ENCODE measurements at regions not wholly inside any gene's neighbourhood (a gene's known extent, or its start where the extent isn't known, plus 50 kb on each side); places are given as distances from the start of the nearest gene placed in this dataset.

GRCh38 chr18:55934821-55935220, 346.8 kb upstream of the TCF4 start:
- TF ChIP-seq, protein P1, sequence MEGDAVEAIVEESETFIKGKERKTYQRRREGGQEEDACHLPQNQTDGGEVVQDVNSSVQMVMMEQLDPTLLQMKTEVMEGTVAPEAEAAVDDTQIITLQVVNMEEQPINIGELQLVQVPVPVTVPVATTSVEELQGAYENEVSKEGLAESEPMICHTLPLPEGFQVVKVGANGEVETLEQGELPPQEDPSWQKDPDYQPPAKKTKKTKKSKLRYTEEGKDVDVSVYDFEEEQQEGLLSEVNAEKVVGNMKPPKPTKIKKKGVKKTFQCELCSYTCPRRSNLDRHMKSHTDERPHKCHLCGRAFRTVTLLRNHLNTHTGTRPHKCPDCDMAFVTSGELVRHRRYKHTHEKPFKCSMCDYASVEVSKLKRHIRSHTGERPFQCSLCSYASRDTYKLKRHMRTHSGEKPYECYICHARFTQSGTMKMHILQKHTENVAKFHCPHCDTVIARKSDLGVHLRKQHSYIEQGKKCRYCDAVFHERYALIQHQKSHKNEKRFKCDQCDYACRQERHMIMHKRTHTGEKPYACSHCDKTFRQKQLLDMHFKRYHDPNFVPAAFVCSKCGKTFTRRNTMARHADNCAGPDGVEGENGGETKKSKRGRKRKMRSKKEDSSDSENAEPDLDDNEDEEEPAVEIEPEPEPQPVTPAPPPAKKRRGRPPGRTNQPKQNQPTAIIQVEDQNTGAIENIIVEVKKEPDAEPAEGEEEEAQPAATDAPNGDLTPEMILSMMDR (IDR thresholded peaks at IDR 0.05; ENCODE audit: poor library complexity, severe bottlenecking): no peak
- no peaks in the 10 kb centered on the region for H3K36me3 ChIP-seq (ENCODE audit: low read depth)
- H3K9me3 ChIP-seq (ENCODE audit: severe bottlenecking): no peaks in the 10 kb centered on the region
- H3K4me1 ChIP-seq (ENCODE audit: insufficient read depth, poor library complexity, severe bottlenecking): no peaks in the 10 kb centered on the region
- no peaks in the 10 kb centered on the region for H3K27me3 ChIP-seq (ENCODE audit: insufficient read depth, poor library complexity, severe bottlenecking)
- DNase-seq (ENCODE audit: low spot score) (no peak), ATAC-seq (ENCODE audit: low read depth) (no peak)
- H3K27ac ChIP-seq (ENCODE audit: poor library complexity, severe bottlenecking): no peak overlapping the region
- H3K4me3 ChIP-seq (ENCODE audit: severe bottlenecking): no peak overlapping the region

- H3K4me1 ChIP-seq (ENCODE audit: insufficient read depth, poor library complexity, severe bottlenecking): peaks cover 4% of the 10 kb centered on the region
- ATAC-seq (ENCODE audit: low read depth): no peak
- H3K27ac ChIP-seq (ENCODE audit: poor library complexity, severe bottlenecking): no peak overlapping the region
- H3K4me3 ChIP-seq (ENCODE audit: severe bottlenecking): no peak overlapping the region
- no peaks in the 10 kb centered on the region for H3K9me3 ChIP-seq (ENCODE audit: severe bottlenecking)
- H3K27me3 ChIP-seq (ENCODE audit: insufficient read depth, poor library complexity, severe bottlenecking): no peaks in the 10 kb centered on the region
- TF ChIP-seq, protein P1 (IDR thresholded peaks at IDR 0.05; ENCODE audit: poor library complexity, severe bottlenecking): no peak
- no peaks in the 10 kb centered on the region for H3K36me3 ChIP-seq (ENCODE audit: low read depth)
- DNase-seq (ENCODE audit: low spot score): no peak
Observed at GRCh38 chr18:55932675-55933074, 344.7 kb upstream of the TCF4 start.

DNA sequence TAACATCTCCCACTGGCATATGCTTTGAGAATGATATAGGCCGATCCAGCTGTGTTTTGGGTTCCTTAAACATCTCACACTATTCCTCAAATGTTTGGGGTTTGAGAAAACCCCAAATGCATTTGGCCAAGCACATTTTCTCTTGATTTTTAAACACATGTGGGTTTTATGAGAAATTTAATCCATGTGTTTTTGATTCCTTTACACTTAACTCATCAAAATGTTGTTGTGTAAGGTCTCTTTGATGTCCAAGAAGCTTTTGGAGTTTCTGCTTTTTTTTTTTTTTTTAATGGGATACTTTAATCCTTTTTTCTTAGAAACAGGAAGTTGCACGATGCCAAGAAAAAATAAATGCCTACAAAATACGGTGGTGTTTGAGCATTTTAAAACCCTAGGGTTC, 339.8 kb upstream of the TCF4 start:
- Histone ChIP-seq H3K9me3 (ENCODE audit: severe bottlenecking) (no peaks in the 10 kb centered on the region), H3K27ac (ENCODE audit: poor library complexity, severe bottlenecking) (no peak overlapping the region), H3K4me3 (ENCODE audit: severe bottlenecking) (no peak overlapping the region), H3K36me3 (ENCODE audit: low read depth) (no peaks in the 10 kb centered on the region), H3K27me3 (ENCODE audit: insufficient read depth, poor library complexity, severe bottlenecking) (no peaks in the 10 kb centered on the region), H3K4me1 (ENCODE audit: insufficient read depth, poor library complexity, severe bottlenecking) (peaks cover 6% of the 10 kb centered on the region)
- TF ChIP-seq, protein P1 (IDR thresholded peaks at IDR 0.05; ENCODE audit: poor library complexity, severe bottlenecking): no peak
- no peak for ATAC-seq (ENCODE audit: low read depth)
- DNase-seq (ENCODE audit: low spot score): no peak

DNA sequence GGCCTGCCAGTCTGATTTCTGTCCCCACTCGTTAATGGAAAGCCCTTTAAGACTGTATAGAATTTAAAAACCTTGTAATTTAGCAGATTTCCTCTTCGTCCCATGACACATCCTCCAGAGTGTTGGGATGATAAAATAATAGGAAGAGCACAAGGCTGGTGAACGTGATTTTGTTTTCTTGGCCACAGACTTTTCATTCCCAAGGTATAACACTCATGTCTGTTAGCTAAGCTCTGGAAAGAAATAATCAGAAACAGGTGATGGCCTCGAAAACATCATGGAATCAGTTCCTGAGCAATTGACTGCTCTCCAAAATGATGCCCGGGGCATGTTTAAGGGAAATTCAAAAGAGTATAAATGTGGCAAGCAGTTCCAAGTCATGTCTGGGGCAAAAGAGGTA, 337.8 kb upstream of the TCF4 start:
- H3K4me3 ChIP-seq (ENCODE audit: severe bottlenecking): no peak overlapping the region
- no peaks in the 10 kb centered on the region for H3K27me3 ChIP-seq (ENCODE audit: insufficient read depth, poor library complexity, severe bottlenecking)
- no peak overlapping the region for H3K27ac ChIP-seq (ENCODE audit: poor library complexity, severe bottlenecking)
- TF ChIP-seq, protein P1 (IDR thresholded peaks at IDR 0.05; ENCODE audit: poor library complexity, severe bottlenecking): no peak
- no peaks in the 10 kb centered on the region for H3K9me3 ChIP-seq (ENCODE audit: severe bottlenecking)
- no peak for ATAC-seq (ENCODE audit: low read depth)
- no peak for DNase-seq (ENCODE audit: low spot score)
- no peaks in the 10 kb centered on the region for H3K36me3 ChIP-seq (ENCODE audit: low read depth)
- H3K4me1 ChIP-seq (ENCODE audit: insufficient read depth, poor library complexity, severe bottlenecking): peaks cover 6% of the 10 kb centered on the region

- Histone ChIP-seq H3K9me3 (ENCODE audit: severe bottlenecking) (no peaks in the 10 kb centered on the region), H3K27me3 (ENCODE audit: insufficient read depth, poor library complexity, severe bottlenecking) (no peaks in the 10 kb centered on the region), H3K27ac (ENCODE audit: poor library complexity, severe bottlenecking) (no peak overlapping the region), H3K4me1 (ENCODE audit: insufficient read depth, poor library complexity, severe bottlenecking) (no peaks in the 10 kb centered on the region), H3K36me3 (ENCODE audit: low read depth) (no peaks in the 10 kb centered on the region), H3K4me3 (ENCODE audit: severe bottlenecking) (no peak overlapping the region)
- TF ChIP-seq, protein P1 (IDR thresholded peaks at IDR 0.05; ENCODE audit: poor library complexity, severe bottlenecking): no peak
- DNase-seq (ENCODE audit: low spot score) (no peak), ATAC-seq (ENCODE audit: low read depth) (no peak)
Observed at GRCh38 chr18:55920063-55920462, 332.1 kb upstream of the TCF4 start.
